HG02852 (cell line): ENCODE measurements at regions not wholly inside any gene's neighbourhood (a gene's known extent, or its start where the extent isn't known, plus 50 kb on each side); places are given as distances from the start of the nearest gene placed in this dataset.
"Not testable (repeated sequence)": the region's sequence is repeated elsewhere in the genome, so short reads cannot be mapped to it uniquely, and the experiment has no call there.

Experiments
- ATAC-seq: cut with Tn5 transposase; IDR thresholded peaks from one replicate; pipeline ENCODE4 v1.9.1; 2021; ENCODE audit warnings: mild to moderate bottlenecking, moderate library complexity; ENCODE audit not compliant: unreplicated experiment

- no peak for ATAC-seq
Observed at GRCh38 chr10:2076528-2076927, 339.2 kb upstream of the ADARB2 start.

- no peak for ATAC-seq
Observed at GRCh38 chr10:2067015-2067414, 329.7 kb upstream of the ADARB2 start.

- ATAC-seq: no peak
Observed at GRCh38 chr10:2054728-2055127, 317.4 kb upstream of the ADARB2 start.

- no peak for ATAC-seq
Observed at GRCh38 chr10:2053805-2054204, 316.5 kb upstream of the ADARB2 start.

GRCh38 chr10:2051108-2051507 is 313.8 kb upstream of the ADARB2 start:
- no peak for ATAC-seq

- no peak for ATAC-seq
Observed at GRCh38 chr10:2049560-2049959, 312.2 kb upstream of the ADARB2 start.

- ATAC-seq: no peak
Observed at GRCh38 chr10:2048337-2048973, 311.1 kb upstream of the ADARB2 start.

GRCh38 chr10:2047679-2048078 is 310.4 kb upstream of the ADARB2 start:
- no peak for ATAC-seq

- ATAC-seq: no peak
Observed at GRCh38 chr10:2043379-2043778, 306.1 kb upstream of the ADARB2 start.

GRCh38 chr10:2038036-2038435 is 300.7 kb upstream of the ADARB2 start:
- ATAC-seq: no peak

GRCh38 chr10:2037246-2037645 is 299.9 kb upstream of the ADARB2 start:
- no peak for ATAC-seq

- ATAC-seq: no peak
Observed at GRCh38 chr10:2036209-2036608, 298.9 kb upstream of the ADARB2 start.

- ATAC-seq: no peak
Observed at GRCh38 chr10:2030046-2030445, 292.7 kb upstream of the ADARB2 start.

- no peak for ATAC-seq
Observed at GRCh38 chr10:2026936-2027335, 289.6 kb upstream of the ADARB2 start.

GRCh38 chr10:2024750-2025149 is 287.4 kb upstream of the ADARB2 start:
- ATAC-seq: not testable (repeated sequence)

- no peak for ATAC-seq
Observed at GRCh38 chr10:2023687-2024086, 286.4 kb upstream of the ADARB2 start.

GRCh38 chr10:2022401-2022800 is 285.1 kb upstream of the ADARB2 start:
- ATAC-seq: no peak

GRCh38 chr10:2020836-2021235 is 283.5 kb upstream of the ADARB2 start:
- no peak for ATAC-seq

- no peak for ATAC-seq
Observed at GRCh38 chr10:2019803-2020202, 282.5 kb upstream of the ADARB2 start.

GRCh38 chr10:2019281-2019680 is 282.0 kb upstream of the ADARB2 start:
- ATAC-seq: no peak

GRCh38 chr10:2014541-2014940 is 277.2 kb upstream of the ADARB2 start:
- no peak for ATAC-seq

- ATAC-seq: no peak
Observed at GRCh38 chr10:2012209-2012608, 274.9 kb upstream of the ADARB2 start.

- ATAC-seq: no peak
Observed at GRCh38 chr10:2011106-2011716, 273.9 kb upstream of the ADARB2 start.
